ENCODE measurements at regions not wholly inside any gene's neighbourhood (a gene's known extent, or its start where the extent isn't known, plus 50 kb on each side); places are given as distances from the start of the nearest gene placed in this dataset.

- 83% methylated on average over 4 of the region's 4 CpGs for WGBS
- Histone ChIP-seq H3K9me3 (ENCODE audit: control insufficient read depth in 4 of 4, low read length in 3 of 4) (no peaks in the 10 kb centered on the region), H3K27me3 (ENCODE audit: control insufficient read depth in 4 of 4, insufficient read depth in 4 of 4, low read length in 3 of 4) (peaks cover 0 to 2% (median 0%) of the 10 kb centered on the region in 4 donors), H3K4me1 (ENCODE audit: control insufficient read depth in 4 of 4, insufficient read depth in 4 of 4, low read length in 3 of 4) (no peaks in the 10 kb centered on the region), H3K36me3 (ENCODE audit: control insufficient read depth in 4 of 4, insufficient read depth in 3 of 4, low read depth in 1 of 4, low read length in 3 of 4) (no peaks in the 10 kb centered on the region), H3K9ac (ENCODE audit: low read depth in 1 of 2, low read length in 2 of 2) (no peak overlapping the region), H3K4me3 (ENCODE audit: low read depth in 1 of 3, low read length in 3 of 3) (no peak overlapping the region), H3K27ac (ENCODE audit: low read depth in 1 of 2, low read length in 2 of 2) (no peak overlapping the region)
- no peak for DNase-seq (ENCODE audit: low spot score)
- TF ChIP-seq MAX (IDR thresholded peaks at IDR 0.05) (no peak), RAD21 (IDR thresholded peaks at IDR 0.05) (no peak), RXRA (IDR thresholded peaks at IDR 0.05) (no peak), TAF1 (conservative IDR thresholded peaks at IDR 0.05) (no peak), NR2F2 (IDR thresholded peaks at IDR 0.05) (no peak), YY1 (IDR thresholded peaks at IDR 0.05) (no peak), JUND (IDR thresholded peaks at IDR 0.05) (no peak)
Observed at GRCh38 chr21:32900814-32901213, 124.9 kb upstream of the OLIG2 start.

- Histone ChIP-seq H3K27me3 (ENCODE audit: control insufficient read depth in 4 of 4, insufficient read depth in 4 of 4, low read length in 3 of 4) (peaks cover 0 to 2% (median 0%) of the 10 kb centered on the region in 4 donors), H3K4me3 (ENCODE audit: low read depth in 1 of 3, low read length in 3 of 3) (no peak overlapping the region), H3K9me3 (ENCODE audit: control insufficient read depth in 4 of 4, low read length in 3 of 4) (no peaks in the 10 kb centered on the region), H3K36me3 (ENCODE audit: control insufficient read depth in 4 of 4, insufficient read depth in 3 of 4, low read depth in 1 of 4, low read length in 3 of 4) (no peaks in the 10 kb centered on the region), H3K9ac (ENCODE audit: low read depth in 1 of 2, low read length in 2 of 2) (no peak overlapping the region), H3K27ac (ENCODE audit: low read depth in 1 of 2, low read length in 2 of 2) (no peak overlapping the region), H3K4me1 (ENCODE audit: control insufficient read depth in 4 of 4, insufficient read depth in 4 of 4, low read length in 3 of 4) (no peaks in the 10 kb centered on the region)
- DNase-seq (ENCODE audit: low spot score), result no peak
- no peak for TF ChIP-seq ZBTB33 (IDR thresholded peaks at IDR 0.05)
- no peak for TF ChIP-seq FOXA2 (IDR thresholded peaks at IDR 0.05)
- no peak for TF ChIP-seq TAF1 (conservative IDR thresholded peaks at IDR 0.05)
- TF ChIP-seq MAX (IDR thresholded peaks at IDR 0.05), result no peak
- no peak for TF ChIP-seq RXRA (IDR thresholded peaks at IDR 0.05)
- no peak for TF ChIP-seq YY1 (IDR thresholded peaks at IDR 0.05)
- no peak for TF ChIP-seq GABPA (IDR thresholded peaks at IDR 0.05 in 1 of 2, conservative IDR thresholded peaks at IDR 0.05 in 1 of 2)
- TF ChIP-seq EGR1 (IDR thresholded peaks at IDR 0.05; ENCODE audit: low read depth in 2 of 2), result no peak
- no peak for TF ChIP-seq SP1 (IDR thresholded peaks at IDR 0.05)
- TF ChIP-seq NR2F2 (IDR thresholded peaks at IDR 0.05), result no peak
- WGBS, result 70% methylated on average over 3 of the region's 3 CpGs
Observed at GRCh38 chr21:32907521-32907920, 118.2 kb upstream of the OLIG2 start.

GRCh38 chr21:32908534-32908933 is 117.2 kb upstream of the OLIG2 start:
- DNase-seq (ENCODE audit: low spot score), result no peak

More at GRCh38 chr21:32908534-32908933, 117.2 kb upstream of the OLIG2 start:
- no peak overlapping the region for H3K9ac ChIP-seq (ENCODE audit: low read depth in 1 of 2, low read length in 2 of 2)
- no peaks in the 10 kb centered on the region for H3K27me3 ChIP-seq (ENCODE audit: control insufficient read depth in 4 of 4, insufficient read depth in 4 of 4, low read length in 3 of 4)
- no peak for TF ChIP-seq NR2F2 (IDR thresholded peaks at IDR 0.05)
- TF ChIP-seq YY1 (IDR thresholded peaks at IDR 0.05), result no peak
- TF ChIP-seq MAX (IDR thresholded peaks at IDR 0.05), result no peak
- no peak for TF ChIP-seq RXRA (IDR thresholded peaks at IDR 0.05)
- TF ChIP-seq REST (IDR thresholded peaks at IDR 0.05), result no peak
- 72% methylated on average over 3 of the region's 3 CpGs for WGBS
- H3K27ac ChIP-seq (ENCODE audit: low read depth in 1 of 2, low read length in 2 of 2), result no peak overlapping the region
- H3K36me3 ChIP-seq (ENCODE audit: control insufficient read depth in 4 of 4, insufficient read depth in 3 of 4, low read depth in 1 of 4, low read length in 3 of 4), result no peaks in the 10 kb centered on the region
- H3K9me3 ChIP-seq (ENCODE audit: control insufficient read depth in 4 of 4, low read length in 3 of 4), result no peaks in the 10 kb centered on the region
- no peaks in the 10 kb centered on the region for H3K4me1 ChIP-seq (ENCODE audit: control insufficient read depth in 4 of 4, insufficient read depth in 4 of 4, low read length in 3 of 4)
- no peak overlapping the region for H3K4me3 ChIP-seq (ENCODE audit: low read depth in 1 of 3, low read length in 3 of 3)
